Heart right ventricle (tissue), 16 donors: ENCODE measurements at regions not wholly inside any gene's neighbourhood (a gene's known extent, or its start where the extent isn't known, plus 50 kb on each side); places are given as distances from the start of the nearest gene placed in this dataset.
A peak's percentile ranks its signal among the peaks of the same experiment; 100 is the strongest.
"Not testable (repeated sequence)": the region's sequence is repeated elsewhere in the genome, so short reads cannot be mapped to it uniquely, and the experiment has no call there.

Experiments used
- ATAC-seq, 8 donors: fragments of 200-7000 bp; cut with Tn5 transposase; one replicate each; pipeline ENCODE4 v1.9.1; 2020; ENCODE audit warnings: mild to moderate bottlenecking in 8 of 8, moderate library complexity in 8 of 8, moderate number of reproducible peaks in 1 of 8
- DNase-seq, 2 donors: peaks; one replicate each; pipeline ENCODE4 v3.0.0-alpha.2; 2020
- H3K27ac ChIP-seq, 10 donors: fragments of 200-600 bp; sonication (generic) in 2 of 10; one replicate each; pipeline versions ENCODE4 v1.5.0 to v1.8.0; 2020 to 2022; ENCODE audit warnings: mild to moderate bottlenecking in 3 of 10
- H3K27me3 ChIP-seq, 7 donors: fragments of 200-600 bp; one replicate each; pipeline ENCODE4 v1.8.0; 2021 to 2022; ENCODE audit warnings: mild to moderate bottlenecking in 2 of 7
- H3K36me3 ChIP-seq, 9 donors: fragments of 200-600 bp; sonication (generic) in 1 of 9; one replicate each; pipeline versions ENCODE4 v1.5.0 to v1.8.0; 2020 to 2022; ENCODE audit warnings: mild to moderate bottlenecking in 2 of 9
- H3K4me1 ChIP-seq, 9 donors: fragments of 200-600 bp; sonication (generic) in 1 of 9; one replicate each; pipeline versions ENCODE4 v1.5.0 to v1.8.0; 2020 to 2022; ENCODE audit warnings: mild to moderate bottlenecking in 4 of 9
- H3K4me3 ChIP-seq, 10 donors: fragments of 200-600 bp; sonication (generic) in 2 of 10; one replicate each; pipeline versions ENCODE4 v1.5.0 to v1.8.0; 2020 to 2022; ENCODE audit warnings: mild to moderate bottlenecking in 7 of 10, moderate library complexity in 2 of 10
- H3K9me3 ChIP-seq, 11 donors: fragments of 200-600 bp in 10 of 11; sonication (generic) in 2 of 11; one replicate each; pipeline versions ENCODE4 v1.5.0 to v1.8.0; 2013 to 2022; ENCODE audit warnings: mild to moderate bottlenecking in 2 of 11, control low read depth in 1 of 11, moderate library complexity in 1 of 11
- CTCF ChIP-seq, 9 donors: fragments of 200-600 bp; sonication (generic) in 2 of 9; IDR thresholded peaks; one replicate each; pipeline versions ENCODE4 v1.5.0 to v1.8.0; 2021 to 2022; ENCODE audit warnings: antibody characterized with exemption in 9 of 9, mild to moderate bottlenecking in 5 of 9, moderate library complexity in 1 of 9
- WGBS, 2 donors: extraction: QIAGEN DNeasy Blood & Tissue Kit; methylation state at CpG; one replicate each; pipeline ENCODE4 v1.1.7; 2013; ENCODE audit warnings: inconsistent platforms in 1 of 2; 5-methylcytosine and 5-hydroxymethylcytosine counted together
- intact Hi-C, 10 donors: fragments of 100-400 bp; cut with DNase I; formaldehyde crosslinking; loops; one replicate each; pipeline versions ENCODE4 v1.11.1 to v1.14.2; 2022
- donor health status: Arrhythmogenic right ventricular cardiomyopathy.
- donor health status: ischemic (EF 13 %, LVEDD 7.1; RV severe dilation, severe dysfunction).
- donor health status: healthy with polysubstance abuse.
- donor health status: DM: no; HTN: yes; CAD: no.
- donor health status: DM: no; HTN: no; CAD: no.
- donor health status: ischemic (EF 25% LVEDD 6.9; RV normal size, moderate dysfunction).
- donor health status: ischemic (EF 25% LVEDD 5.7; RV mildly dilated, moderate dysfunction).
- donor health status: healthy.
- donor health status: DM: yes; HTN: yes; CAD: no.
- donor health status: Ischemic cardiomyopathy.
- donor health status: ischemic (EF 35%, LVEDD 5.7; RV mildly dilated, moderate dysfunction).
- donor health status: nonischemic (EF 11% LVEDD 7.7; RV severe dilation, severe dysfunction).
- donor health status: DM: yes; HTN: yes; CAD: no.
- donor health status: PGD.
- donor health status: ischemic (EF 29% LVEDD 5.4; RV normal size, mild dysfunction).
- donor health status: nonischemic (EF 23%, LVEDD 6.1; RV moderate dilation, normal function).

DNA sequence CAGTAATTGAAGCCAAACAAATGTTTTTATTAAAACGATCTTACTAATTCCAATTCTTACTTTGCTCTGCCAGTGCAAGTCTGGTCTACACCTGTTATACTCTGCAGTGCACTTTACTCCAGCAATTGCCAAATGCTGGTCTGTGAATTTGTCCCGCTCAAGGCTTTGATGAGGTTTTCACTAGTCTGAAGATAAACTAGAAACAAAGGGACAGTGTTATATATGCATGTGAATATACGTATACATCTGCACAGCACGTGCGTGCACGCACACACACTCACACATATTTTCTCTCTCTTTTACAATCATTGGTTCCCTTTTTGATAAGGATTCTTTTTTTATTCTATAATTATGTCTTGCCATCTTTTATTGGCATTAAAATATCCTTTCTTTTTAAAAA lies 88.5 kb upstream of the LCORL start:
- intact Hi-C loops: loop anchor here in 1 of 10 donors (5.0 to 10.0 kb wide), 2 partner anchors 33 to 255 kb away; no protein-coding TSS in a partner anchor
- no peak for TF ChIP-seq CTCF (IDR thresholded peaks at IDR 0.05)
- Histone ChIP-seq H3K27me3 (peaks cover 0 to 9% (median 0%) of the 10 kb centered on the region in 7 donors), H3K4me3 (peak overlapping the region in 1 of 10 donors; percentile 12), H3K4me1 (peaks cover 0 to 52% (median 7%) of the 10 kb centered on the region in 9 donors), H3K36me3 (no peaks in the 10 kb centered on the region), H3K9me3 (no peaks in the 10 kb centered on the region), H3K27ac (peak overlapping the region in 1 of 10 donors; percentile 29)
- ATAC-seq: no peak
- no peak for DNase-seq
- WGBS, 2 donors: 45 to 54% methylated on average over 6 of the region's 6 CpGs

GRCh38 chr4:18109676-18110075 lies 88.1 kb upstream of the LCORL start:
- TF ChIP-seq CTCF (IDR thresholded peaks at IDR 0.05): no peak
- intact Hi-C loops: loop anchor here in 1 of 10 donors (5.0 to 10.0 kb wide), 2 partner anchors 32 to 255 kb away; no protein-coding TSS in a partner anchor
- no peak for DNase-seq
- H3K4me1 ChIP-seq: peaks cover 0 to 53% (median 9%) of the 10 kb centered on the region in 9 donors
- H3K4me3 ChIP-seq: peak overlapping the region in 1 of 10 donors; percentile 12
- H3K9me3 ChIP-seq: no peaks in the 10 kb centered on the region
- H3K27ac ChIP-seq: peak overlapping the region in 1 of 10 donors; percentile 29
- no peaks in the 10 kb centered on the region for H3K36me3 ChIP-seq
- peak in 5 of 8 donors; percentile 38 to 75 (median 59) for ATAC-seq
- 42 to 57% methylated on average over 3 of the region's 3 CpGs for WGBS, 2 donors
- H3K27me3 ChIP-seq: peaks cover 0 to 9% (median 0%) of the 10 kb centered on the region in 7 donors

DNA sequence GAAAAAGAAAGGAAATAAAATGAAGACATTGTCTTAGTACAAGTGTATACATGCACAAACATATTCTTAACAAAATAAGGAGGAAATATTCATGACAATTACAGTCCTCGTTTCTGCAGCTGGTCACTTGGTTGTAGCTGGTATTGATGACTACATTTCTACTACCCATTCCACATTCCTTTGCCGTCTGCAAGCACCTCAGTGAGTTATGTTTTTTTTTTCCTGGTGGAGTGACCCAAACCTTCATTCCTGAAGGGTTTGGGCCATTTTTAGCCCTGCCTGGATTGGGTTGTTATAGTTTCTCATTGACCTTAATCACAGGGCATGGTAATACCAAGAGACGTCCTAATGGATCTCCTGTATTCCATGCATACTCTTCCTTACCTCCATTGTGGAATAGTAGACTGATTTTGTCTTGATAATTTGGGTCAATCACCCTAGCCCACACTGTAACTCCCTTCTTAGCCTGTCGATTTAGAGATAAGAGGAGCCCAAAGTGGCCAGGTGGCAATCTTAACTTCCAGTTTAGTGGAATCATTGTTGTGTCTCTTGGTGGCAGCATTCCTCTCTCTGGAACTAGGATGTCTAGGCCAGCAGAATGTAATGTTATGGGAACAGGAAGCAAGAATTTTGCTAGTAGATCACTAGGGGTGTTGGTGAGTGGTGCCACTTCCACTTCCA lies 86.4 kb upstream of the LCORL start:
- ATAC-seq: not testable (repeated sequence)

GRCh38 chr4:18106620-18107019 lies 85.1 kb upstream of the LCORL start:
- H3K27me3 ChIP-seq: peaks cover 0 to 9% (median 0%) of the 10 kb centered on the region in 7 donors
- no peak for ATAC-seq
- DNase-seq: no peak
- no peaks in the 10 kb centered on the region for H3K36me3 ChIP-seq
- H3K9me3 ChIP-seq: no peaks in the 10 kb centered on the region
- TF ChIP-seq CTCF (IDR thresholded peaks at IDR 0.05): no peak
- no peak overlapping the region for H3K27ac ChIP-seq
- WGBS, 2 donors: 33 to 46% methylated on average over 5 of the region's 5 CpGs
- intact Hi-C loops: no loop called here
- H3K4me3 ChIP-seq: no peak overlapping the region
- peaks cover 0 to 40% (median 9%) of the 10 kb centered on the region in 9 donors for H3K4me1 ChIP-seq

More for the DNA sequence above, 86.4 kb upstream of the LCORL start:
- intact Hi-C loops, DNase-seq, H3K9me3 ChIP-seq, H3K27me3 ChIP-seq, H3K4me3 ChIP-seq, H3K27ac ChIP-seq, H3K36me3 ChIP-seq: not testable (repeated sequence)
- peaks cover 0 to 41% (median 9%) of the 10 kb centered on the region in 9 donors for H3K4me1 ChIP-seq
- 82% methylated on average over 4 of the region's 4 CpGs for WGBS, 2 donors
